Stimulated activated CD4-positive, alpha-beta T cell treated with anti-CD3 and anti-CD28 coated beads, Interleukin-12 subunit alpha, Interleukin-12 subunit beta, amount 100 ng/mL, for 48 hours (primary cell): ENCODE measurements at regions not wholly inside any gene's neighbourhood (a gene's known extent, or its start where the extent isn't known, plus 50 kb on each side); places are given as distances from the start of the nearest gene placed in this dataset.
A peak's percentile ranks its signal among the peaks of the same experiment; 100 is the strongest.

Experiments used
- DNase-seq, 3 donors: peaks; one replicate each; pipeline ENCODE4 v3.0.0-alpha.2; 2020; ENCODE audit warnings: low read depth in 2 of 3, low spot score in 1 of 3

- DNase-seq, result no peak
These were observed 147.3 kb upstream of the HMHB1 start for GRCh38 chr5:143664623-143665022.

- no peak for DNase-seq
These were observed 148.1 kb upstream of the HMHB1 start for GRCh38 chr5:143663872-143664271.

GRCh38 chr5:143662020-143662419 lies 149.9 kb upstream of the HMHB1 start:
- no peak for DNase-seq

- no peak for DNase-seq
These were observed 151.3 kb upstream of the HMHB1 start for GRCh38 chr5:143660625-143661024.

GRCh38 chr5:143659599-143660238 lies 152.2 kb upstream of the HMHB1 start:
- DNase-seq, result no peak

- DNase-seq, result no peak
These were observed 153.0 kb upstream of the HMHB1 start for GRCh38 chr5:143658956-143659355.

GRCh38 chr5:143657647-143658285 lies 154.2 kb upstream of the HMHB1 start:
- DNase-seq, result no peak

- no peak for DNase-seq
These were observed 158.1 kb upstream of the HMHB1 start for GRCh38 chr5:143653766-143654282.

- DNase-seq, result no peak
These were observed 158.7 kb upstream of the HMHB1 start for GRCh38 chr5:143653256-143653655.

- peak in 2 of 3 donors; percentile 16 to 25 for DNase-seq
These were observed 159.8 kb upstream of the HMHB1 start for GRCh38 chr5:143652108-143652700.

- no peak for DNase-seq
These were observed 161.9 kb upstream of the HMHB1 start for GRCh38 chr5:143649937-143650621.

- no peak for DNase-seq
These were observed 163.3 kb upstream of the HMHB1 start for GRCh38 chr5:143648696-143649095.

- DNase-seq, result no peak
These were observed 165.0 kb upstream of the HMHB1 start for GRCh38 chr5:143646961-143647360.

- no peak for DNase-seq
These were observed 166.6 kb upstream of the HMHB1 start for GRCh38 chr5:143645356-143645755.

GRCh38 chr5:143644727-143645126 lies 167.2 kb upstream of the HMHB1 start:
- DNase-seq, result no peak

GRCh38 chr5:143642791-143643190 lies 169.2 kb upstream of the HMHB1 start:
- no peak for DNase-seq

GRCh38 chr5:143641549-143642355 lies 170.2 kb upstream of the HMHB1 start:
- DNase-seq, result no peak

- DNase-seq, result no peak
These were observed 173.3 kb upstream of the HMHB1 start for GRCh38 chr5:143638654-143639053.

GRCh38 chr5:143636931-143637528 lies 174.9 kb upstream of the HMHB1 start:
- DNase-seq, result no peak

GRCh38 chr5:143635888-143636287 lies 176.1 kb upstream of the HMHB1 start:
- DNase-seq, result no peak
